MCF 10A (cell line): ENCODE measurements at regions not wholly inside any gene's neighbourhood (a gene's known extent, or its start where the extent isn't known, plus 50 kb on each side); places are given as distances from the start of the nearest gene placed in this dataset.
"Not testable (repeated sequence)": the region's sequence is repeated elsewhere in the genome, so short reads cannot be mapped to it uniquely, and the experiment has no call there.

Experiments
- BruUV-seq: library from RNA; stranded (reverse); fragments of 400-500 nt; replicated peaks from 2 replicates; lab custom pipeline; 2021; lab: Mats Ljungman, UMichigan
- CTCF ChIA-PET: fragments of 300-600 bp; sonication (Branson Sonifier 250); formaldehyde crosslinking; extraction: SDS; loops from one replicate; lab custom pipeline; 2021; ENCODE audit warnings: antibody characterized with exemption, inconsistent platforms; lab: Yijun Ruan, JAX
- POLR2A ChIA-PET: fragments of 300-600, 350-650 bp; sonication (Branson Sonifier 250); formaldehyde crosslinking; extraction: SDS; loops from one replicate; lab custom pipeline; 2020; ENCODE audit warnings: antibody characterized with exemption, inconsistent platforms; lab: Yijun Ruan, JAX
- DNase-seq: peaks from one replicate; pipeline ENCODE4 v3.0.0-alpha.2; 2018; ENCODE audit not compliant: unreplicated experiment
- H3K27ac Mint-ChIP-seq: one replicate; pipeline ENCODE4 v1.8.0; 2022; ENCODE audit warnings: mild to moderate bottlenecking, low read depth, mixed read lengths; ENCODE audit not compliant: unreplicated experiment
- H3K27me3 Mint-ChIP-seq: one replicate; pipeline ENCODE4 v1.8.0; 2022; ENCODE audit warnings: mixed read lengths; ENCODE audit not compliant: insufficient read depth, unreplicated experiment
- H3K36me3 Mint-ChIP-seq: one replicate; pipeline ENCODE4 v1.8.0; 2022; ENCODE audit warnings: mild to moderate bottlenecking, moderate library complexity, mixed read lengths; ENCODE audit not compliant: insufficient read depth, unreplicated experiment
- H3K4me1 Mint-ChIP-seq: one replicate; pipeline ENCODE4 v1.8.0; 2022; ENCODE audit warnings: mixed read lengths; ENCODE audit not compliant: insufficient read depth, unreplicated experiment
- H3K4me3 Mint-ChIP-seq: one replicate; pipeline ENCODE4 v1.8.0; 2022; ENCODE audit warnings: mild to moderate bottlenecking, moderate library complexity, mixed read lengths; ENCODE audit not compliant: unreplicated experiment
- H3K9me3 Mint-ChIP-seq: one replicate; pipeline ENCODE4 v1.8.0; 2022; ENCODE audit warnings: mixed read lengths; ENCODE audit not compliant: unreplicated experiment
- CTCF ChIP-seq: fragments of 200-600 bp; IDR thresholded peaks from one replicate; pipeline ENCODE4 v1.8.0; 2022; ENCODE audit warnings: antibody characterized with exemption, mild to moderate bottlenecking; ENCODE audit not compliant: unreplicated experiment
- intact Hi-C: fragments of 100-400 bp; cut with micrococcal nuclease; formaldehyde crosslinking; loops from 2 replicates; pipeline ENCODE4 v1.14.1; 2022

- H3K27me3 Mint-ChIP-seq, result peaks cover 29% of the 10 kb centered on the region
- intact Hi-C loops, result no loop called here
- peaks cover 9% of the 10 kb centered on the region for H3K9me3 Mint-ChIP-seq
- no peaks in the 10 kb centered on the region for H3K36me3 Mint-ChIP-seq
- peak; percentile 8 for DNase-seq
- POLR2A ChIA-PET, result no interaction called here
- CTCF ChIA-PET, result interaction anchor here (0.8 kb wide), 1 partner anchor 21 kb away, joined by 4 read pairs; no protein-coding TSS in a partner anchor
- no peak overlapping the region for H3K27ac Mint-ChIP-seq
- no peak overlapping the region for H3K4me3 Mint-ChIP-seq
- no TSS peak for BruUV-seq
- TF ChIP-seq CTCF, result no peak
- no peaks in the 10 kb centered on the region for H3K4me1 Mint-ChIP-seq
These were observed 119.8 kb downstream of the TMEM121 start for GRCh38 chr14:105646175-105646574.

- H3K4me3 Mint-ChIP-seq, BruUV-seq, H3K27ac Mint-ChIP-seq, H3K36me3 Mint-ChIP-seq, DNase-seq, intact Hi-C loops, H3K9me3 Mint-ChIP-seq, H3K4me1 Mint-ChIP-seq, POLR2A ChIA-PET: not testable (repeated sequence)
- peaks cover 29% of the 10 kb centered on the region for H3K27me3 Mint-ChIP-seq
- CTCF ChIA-PET, result interaction anchor here (0.6 to 0.8 kb wide), 2 partner anchors 20 to 986 kb away, joined by 3 to 4 read pairs; no protein-coding TSS in a partner anchor
These were observed 120.4 kb downstream of the TMEM121 start for GRCh38 chr14:105646711-105647281.

GRCh38 chr14:105647426-105647783, 121.0 kb downstream of the TMEM121 start:
- H3K36me3 Mint-ChIP-seq, DNase-seq, H3K9me3 Mint-ChIP-seq, BruUV-seq, intact Hi-C loops, H3K4me3 Mint-ChIP-seq, POLR2A ChIA-PET, H3K27ac Mint-ChIP-seq, H3K4me1 Mint-ChIP-seq: not testable (repeated sequence)
- H3K27me3 Mint-ChIP-seq, result peaks cover 29% of the 10 kb centered on the region
- CTCF ChIA-PET, result interaction anchor here (0.6 kb wide), 1 partner anchor 985 kb away, joined by 3 read pairs; no protein-coding TSS in a partner anchor

- intact Hi-C loops, result no loop called here
- POLR2A ChIA-PET, result interaction anchor here (1.1 kb wide), 1 partner anchor 19 kb away, joined by 6 read pairs; no protein-coding TSS in a partner anchor
- no peak overlapping the region for H3K4me3 Mint-ChIP-seq
- DNase-seq, result no peak
- H3K36me3 Mint-ChIP-seq, result no peaks in the 10 kb centered on the region
- BruUV-seq, result no TSS peak
- peaks cover 29% of the 10 kb centered on the region for H3K27me3 Mint-ChIP-seq
- H3K27ac Mint-ChIP-seq, result no peak overlapping the region
- H3K4me1 Mint-ChIP-seq, result no peaks in the 10 kb centered on the region
- peaks cover 9% of the 10 kb centered on the region for H3K9me3 Mint-ChIP-seq
- CTCF ChIA-PET, result no interaction called here
- TF ChIP-seq CTCF, result no peak
These were observed 121.6 kb downstream of the TMEM121 start for GRCh38 chr14:105647784-105648608.

- peaks cover 29% of the 10 kb centered on the region for H3K27me3 Mint-ChIP-seq
- H3K4me3 Mint-ChIP-seq, H3K27ac Mint-ChIP-seq, BruUV-seq, intact Hi-C loops, H3K9me3 Mint-ChIP-seq, H3K36me3 Mint-ChIP-seq, H3K4me1 Mint-ChIP-seq, DNase-seq: not testable (repeated sequence)
- ChIA-PET CTCF (interaction anchor here (0.5 kb wide), 1 partner anchor 31 kb away, joined by 3 read pairs; no protein-coding TSS in a partner anchor), POLR2A (interaction anchor here (1.1 kb wide), 1 partner anchor 19 kb away, joined by 6 read pairs; no protein-coding TSS in a partner anchor)
These were observed 122.5 kb downstream of the TMEM121 start for GRCh38 chr14:105648609-105649535.

- CTCF ChIA-PET, POLR2A ChIA-PET, intact Hi-C loops, H3K9me3 Mint-ChIP-seq, DNase-seq, H3K27ac Mint-ChIP-seq, H3K4me3 Mint-ChIP-seq, H3K36me3 Mint-ChIP-seq, BruUV-seq, H3K4me1 Mint-ChIP-seq: not testable (repeated sequence)
- H3K27me3 Mint-ChIP-seq, result peaks cover 14% of the 10 kb centered on the region
These were observed 125.9 kb downstream of the TMEM121 start for GRCh38 chr14:105652317-105652716.

- H3K4me3 Mint-ChIP-seq, H3K4me1 Mint-ChIP-seq, H3K27me3 Mint-ChIP-seq, H3K27ac Mint-ChIP-seq, CTCF ChIA-PET, DNase-seq, intact Hi-C loops, BruUV-seq, H3K36me3 Mint-ChIP-seq, POLR2A ChIA-PET: not testable (repeated sequence)
- peaks cover 24% of the 10 kb centered on the region for H3K9me3 Mint-ChIP-seq
These were observed 127.5 kb downstream of the TMEM121 start for GRCh38 chr14:105653921-105654320.
